GM06990 (cell line): ENCODE measurements at regions not wholly inside any gene's neighbourhood (a gene's known extent, or its start where the extent isn't known, plus 50 kb on each side); places are given as distances from the start of the nearest gene placed in this dataset.

ENCODE experiments used
- DNase-seq: peaks from one replicate; pipeline ENCODE4 v3.0.0-alpha.2; 2011; ENCODE audit not compliant: insufficient read length; ENCODE audit errors: extremely low read depth
- H3K27me3 ChIP-seq: replicated peaks from 2 replicates; pipeline ENCODE4 v1.6.0; 2011; ENCODE audit warnings: low read length; ENCODE audit not compliant: control insufficient read depth, insufficient read depth
- H3K36me3 ChIP-seq: 2 replicates; pipeline ENCODE4 v1.5.1; 2011; ENCODE audit warnings: low read length; ENCODE audit not compliant: control insufficient read depth, insufficient read depth
- H3K4me3 ChIP-seq: replicated peaks from 2 replicates; pipeline ENCODE4 v1.5.1; 2011; ENCODE audit warnings: low read depth, mild to moderate bottlenecking, control low read depth, low read length
- CTCF ChIP-seq: IDR thresholded peaks from 2 replicates; pipeline ENCODE4 v1.5.1; 2011; ENCODE audit warnings: low read length, control low read depth, mild to moderate bottlenecking, inconsistent platforms; ENCODE audit not compliant: insufficient read depth, poor library complexity, severe bottlenecking

GRCh38 chr5:6861667-6862066 lies 148.4 kb downstream of the TENT4A start:
- no peak for TF ChIP-seq CTCF

GRCh38 chr5:6862306-6862705 lies 149.1 kb downstream of the TENT4A start:
- Histone ChIP-seq H3K27me3 (no peaks in the 10 kb centered on the region; the same call in 1 of the 2 replicates), H3K4me3 (no peak overlapping the region), H3K36me3 (no peaks in the 10 kb centered on the region)
- no peak for TF ChIP-seq CTCF
- no peak for DNase-seq

More at GRCh38 chr5:6861667-6862066, 148.4 kb downstream of the TENT4A start:
- no peak overlapping the region for H3K4me3 ChIP-seq
- no peak for DNase-seq
- no peaks in the 10 kb centered on the region for H3K36me3 ChIP-seq
- H3K27me3 ChIP-seq, result no peaks in the 10 kb centered on the region; the same call in 1 of the 2 replicates

- Histone ChIP-seq H3K36me3 (no peaks in the 10 kb centered on the region), H3K4me3 (no peak overlapping the region), H3K27me3 (no peaks in the 10 kb centered on the region)
- no peak for DNase-seq
- no peak for TF ChIP-seq CTCF
Measured at GRCh38 chr5:6867712-6868111, 154.5 kb downstream of the TENT4A start.

GRCh38 chr5:6868171-6868570 lies 154.9 kb downstream of the TENT4A start:
- H3K4me3 ChIP-seq, result no peak overlapping the region
- H3K27me3 ChIP-seq, result no peaks in the 10 kb centered on the region
- no peak for DNase-seq
- TF ChIP-seq CTCF, result no peak
- H3K36me3 ChIP-seq, result no peaks in the 10 kb centered on the region

GRCh38 chr5:6868575-6869215 lies 155.5 kb downstream of the TENT4A start:
- H3K27me3 ChIP-seq, result no peaks in the 10 kb centered on the region
- no peak for TF ChIP-seq CTCF
- H3K36me3 ChIP-seq, result no peaks in the 10 kb centered on the region

GRCh38 chr5:6869677-6870076 lies 156.4 kb downstream of the TENT4A start:
- no peak for TF ChIP-seq CTCF
- H3K27me3 ChIP-seq, result no peaks in the 10 kb centered on the region
- DNase-seq, result no peak
- H3K4me3 ChIP-seq, result no peak overlapping the region
- no peaks in the 10 kb centered on the region for H3K36me3 ChIP-seq

More at GRCh38 chr5:6868575-6869215, 155.5 kb downstream of the TENT4A start:
- DNase-seq, result no peak
- H3K4me3 ChIP-seq, result no peak overlapping the region
